CD14-positive monocyte (primary cell): ENCODE measurements at regions not wholly inside any gene's neighbourhood (a gene's known extent, or its start where the extent isn't known, plus 50 kb on each side); places are given as distances from the start of the nearest gene placed in this dataset.

Experiments
- DNase-seq, 3 donors: peaks; one replicate each; pipeline ENCODE4 v3.0.0-alpha.2; 2011 to 2022
- H2AFZ ChIP-seq: 2 replicates; pipeline ENCODE4 v1.6.0; 2012; ENCODE audit warnings: mild to moderate bottlenecking, low read depth, low read length, inconsistent platforms; ENCODE audit not compliant: insufficient read depth, poor library complexity, severe bottlenecking
- H3K27ac ChIP-seq, 2 donors: 1 replicate in 1 of 2; 2 replicates in 1 of 2; pipeline ENCODE4 v1.5.1; 2012 to 2013; ENCODE audit warnings: low read length in 2 of 2, control low read depth in 1 of 2, inconsistent platforms in 1 of 2, low read depth in 1 of 2, mild to moderate bottlenecking in 1 of 2
- H3K27me3 ChIP-seq, 2 donors: one replicate each; pipeline versions ENCODE4 v1.6.0 to v1.6.1; 2011 to 2013; ENCODE audit warnings: low read length in 2 of 2; ENCODE audit not compliant: control insufficient read depth in 2 of 2, insufficient read depth in 2 of 2
- H3K36me3 ChIP-seq, 2 donors: replicated peaks in 1 of 2; 1 replicate in 1 of 2; 2 replicates in 1 of 2; pipeline versions ENCODE4 v1.5.1 to v1.6.1; 2012 to 2013; ENCODE audit warnings: low read length in 2 of 2, control low read depth in 1 of 2, inconsistent platforms in 1 of 2, mild to moderate bottlenecking in 1 of 2; ENCODE audit not compliant: insufficient read depth in 2 of 2, control insufficient read depth in 1 of 2
- H3K4me1 ChIP-seq, 2 donors: 1 replicate in 1 of 2; 2 replicates in 1 of 2; pipeline versions ENCODE4 v1.5.1 to v1.6.1; 2012 to 2013; ENCODE audit warnings: low read length in 2 of 2, control low read depth in 1 of 2, inconsistent platforms in 1 of 2, mild to moderate bottlenecking in 1 of 2, moderate library complexity in 1 of 2; ENCODE audit not compliant: insufficient read depth in 2 of 2, control insufficient read depth in 1 of 2
- H3K4me2 ChIP-seq: replicated peaks from 2 replicates; pipeline ENCODE3; 2012; ENCODE audit warnings: low read length, moderate library complexity, mild to moderate bottlenecking; ENCODE audit not compliant: poor library complexity, severe bottlenecking; ENCODE audit errors: extremely low read depth
- H3K4me3 ChIP-seq, 3 experiments: fragments of 200-600 bp in 1 of 3; sonication (generic) in 1 of 3; replicated peaks in 1 of 3; 1 replicate in 2 of 3; 2 replicates in 1 of 3; pipeline ENCODE4 v1.5.1; 2011 to 2013; ENCODE audit warnings: low read length in 3 of 3, mild to moderate bottlenecking in 3 of 3, control low read depth in 2 of 3, low read depth in 2 of 3, inconsistent platforms in 1 of 3, moderate library complexity in 1 of 3
- H3K79me2 ChIP-seq: 2 replicates; pipeline ENCODE4 v1.6.0; 2012; ENCODE audit warnings: mild to moderate bottlenecking, control low read depth, inconsistent platforms, low read length, moderate library complexity; ENCODE audit not compliant: insufficient read depth
- H3K9ac ChIP-seq: 2 replicates; pipeline ENCODE4 v1.6.0; 2017; ENCODE audit warnings: low read length, mild to moderate bottlenecking; ENCODE audit not compliant: insufficient read depth, poor library complexity, severe bottlenecking
- H3K9me3 ChIP-seq, 2 donors: replicated peaks in 1 of 2; 1 replicate in 1 of 2; 2 replicates in 1 of 2; pipeline versions ENCODE4 v1.5.1 to v1.6.1; 2012 to 2013; ENCODE audit warnings: low read length in 2 of 2, control low read depth in 1 of 2; ENCODE audit not compliant: control insufficient read depth in 1 of 2, insufficient read depth in 1 of 2
- H4K20me1 ChIP-seq: 2 replicates; pipeline ENCODE4 v1.6.0; 2012; ENCODE audit warnings: mild to moderate bottlenecking, low read length, control low read depth, moderate library complexity; ENCODE audit not compliant: insufficient read depth
- H3K27ac Mint-ChIP-seq, 7 donors: one replicate each; pipeline ENCODE4 v1.8.0; 2020; ENCODE audit warnings: mild to moderate bottlenecking in 7 of 7, mixed read lengths in 7 of 7, moderate library complexity in 6 of 7, inconsistent platforms in 2 of 7
- H3K27me3 Mint-ChIP-seq, 3 donors: one replicate each; pipeline ENCODE4 v1.8.0; 2021 to 2022; ENCODE audit warnings: low read depth in 3 of 3, mild to moderate bottlenecking in 3 of 3, mixed read lengths in 3 of 3, moderate library complexity in 3 of 3, inconsistent platforms in 1 of 3
- H3K36me3 Mint-ChIP-seq, 2 donors: one replicate each; pipeline ENCODE4 v1.8.0; 2020; ENCODE audit warnings: mixed read lengths in 2 of 2, inconsistent platforms in 1 of 2, mild to moderate bottlenecking in 1 of 2
- H3K4me1 Mint-ChIP-seq: one replicate; pipeline ENCODE4 v1.8.0; 2020; ENCODE audit warnings: mild to moderate bottlenecking, mixed read lengths
- H3K4me3 Mint-ChIP-seq, 2 donors: one replicate each; pipeline ENCODE4 v1.8.0; 2020; ENCODE audit warnings: mild to moderate bottlenecking in 2 of 2, mixed read lengths in 2 of 2, moderate library complexity in 1 of 2
- H3K9me3 Mint-ChIP-seq, 7 donors: one replicate each; pipeline ENCODE4 v1.8.0; 2020 to 2022; ENCODE audit warnings: mixed read lengths in 7 of 7, mild to moderate bottlenecking in 6 of 7, moderate library complexity in 6 of 7, inconsistent platforms in 2 of 7
- CTCF ChIP-seq: fragments of 200-600 bp; IDR thresholded peaks from one replicate; pipeline ENCODE4 v1.8.0; 2022; ENCODE audit warnings: antibody characterized with exemption, mild to moderate bottlenecking
- WGBS: methylation state at CpG from one replicate; pipeline ENCODE4 v1.1.5; 2013; ENCODE audit warnings: missing lambda C conversion rate; ENCODE audit not compliant: insufficient coverage; 5-methylcytosine and 5-hydroxymethylcytosine counted together
- intact Hi-C, 2 donors: fragments of 100-400 bp; cut with micrococcal nuclease; formaldehyde crosslinking; loops; one replicate each; pipeline versions ENCODE4 v1.15.0 to v1.15.1; 2023

GRCh38 chr1:69076631-69077030 lies 491.1 kb upstream of the LRRC7 start:
- Histone ChIP-seq H3K27ac (no peak overlapping the region), H3K4me3 (no peak overlapping the region), H3K27me3 (no peaks in the 10 kb centered on the region), H3K9me3 (peaks cover 7 to 13% of the 10 kb centered on the region in 2 donors), H3K9ac (no peak overlapping the region), H3K4me1 (no peaks in the 10 kb centered on the region), H3K79me2 (no peaks in the 10 kb centered on the region), H2AFZ (no peak overlapping the region), H3K4me2 (no peak overlapping the region), H3K36me3 (no peaks in the 10 kb centered on the region), H4K20me1 (no peaks in the 10 kb centered on the region)
- no peaks in the 10 kb centered on the region for H3K4me1 Mint-ChIP-seq
- intact Hi-C loops, result no loop called here
- no peak for TF ChIP-seq CTCF
- no peaks in the 10 kb centered on the region for H3K36me3 Mint-ChIP-seq
- no peak for DNase-seq
- no CpG with 5 or more reads among the region's 3 CpGs for WGBS
- no peak overlapping the region for H3K27ac Mint-ChIP-seq
- H3K9me3 Mint-ChIP-seq, result peaks cover 0 to 16% (median 7%) of the 10 kb centered on the region in 7 donors
- no peak overlapping the region for H3K4me3 Mint-ChIP-seq
- H3K27me3 Mint-ChIP-seq, result peaks cover 0 to 2% (median 0%) of the 10 kb centered on the region in 3 donors

- Mint-ChIP-seq H3K4me1 (no peaks in the 10 kb centered on the region), H3K36me3 (no peaks in the 10 kb centered on the region), H3K4me3 (no peak overlapping the region), H3K27ac (no peak overlapping the region), H3K9me3 (peaks cover 0 to 11% (median 7%) of the 10 kb centered on the region in 7 donors), H3K27me3 (peaks cover 0 to under 1% (median 0%) of the 10 kb centered on the region in 3 donors)
- TF ChIP-seq CTCF, result no peak
- Histone ChIP-seq H3K27me3 (no peaks in the 10 kb centered on the region), H3K27ac (no peak overlapping the region), H4K20me1 (no peaks in the 10 kb centered on the region), H2AFZ (no peak overlapping the region), H3K36me3 (no peaks in the 10 kb centered on the region), H3K4me3 (no peak overlapping the region), H3K4me2 (no peak overlapping the region), H3K9me3 (peaks cover 1 to 7% of the 10 kb centered on the region in 2 donors), H3K79me2 (no peaks in the 10 kb centered on the region), H3K9ac (no peak overlapping the region), H3K4me1 (no peaks in the 10 kb centered on the region)
- WGBS, result no CpG with 5 or more reads among the region's 1 CpG
- DNase-seq, result no peak
- intact Hi-C loops, result no loop called here
Measured at GRCh38 chr1:69077198-69077597, 490.5 kb upstream of the LRRC7 start.
